Transverse colon (tissue), 4 donors: ENCODE measurements at regions not wholly inside any gene's neighbourhood (a gene's known extent, or its start where the extent isn't known, plus 50 kb on each side); places are given as distances from the start of the nearest gene placed in this dataset.

Experiments used
- DNase-seq: peaks from one replicate; pipeline ENCODE4 v3.0.0-alpha.2; 2019
- H3K27ac ChIP-seq, 4 donors: fragments of 200-600 bp; sonication (generic); 2 replicates each; pipeline ENCODE4 v1.5.1; 2016 to 2018; ENCODE audit warnings: inconsistent platforms in 4 of 4
- H3K27me3 ChIP-seq: fragments of 200-600 bp; sonication (generic); 2 replicates; pipeline ENCODE4 v1.5.1; 2017; ENCODE audit warnings: inconsistent platforms
- H3K36me3 ChIP-seq, 4 donors: fragments of 200-600 bp; sonication (generic); 2 replicates each; pipeline ENCODE4 v1.5.1; 2017 to 2019; ENCODE audit warnings: inconsistent platforms in 4 of 4
- H3K4me1 ChIP-seq, 4 donors: fragments of 200-600 bp; sonication (generic); 2 replicates each; pipeline ENCODE4 v1.5.1; 2017 to 2020; ENCODE audit warnings: inconsistent platforms in 4 of 4
- H3K4me3 ChIP-seq, 4 donors: fragments of 200-600 bp; sonication (generic); 1 replicate in 1 of 4; 2 replicates in 3 of 4; pipeline versions ENCODE4 v1.5.1 to v1.6.1; 2017 to 2019; ENCODE audit warnings: inconsistent platforms in 4 of 4
- H3K9me3 ChIP-seq, 2 donors: fragments of 200-600 bp; sonication (generic); 2 replicates each; pipeline ENCODE4 v1.5.1; 2017 to 2019; ENCODE audit warnings: inconsistent platforms in 2 of 2
- CTCF ChIP-seq, 5 experiments: fragments of 200-600 bp in 3 of 5; fragments of 450-650 bp in 2 of 5; sonication (generic) in 3 of 5; IDR thresholded peaks; 1 replicate in 2 of 5; 2 replicates in 3 of 5; pipeline ENCODE4 v1.5.1; 2016 to 2017; ENCODE audit warnings: antibody characterized with exemption in 5 of 5, inconsistent platforms in 3 of 5, mild to moderate bottlenecking in 2 of 5, moderate library complexity in 1 of 5
- EP300 ChIP-seq: sonication (generic); formaldehyde crosslinking; IDR thresholded peaks from one replicate; pipeline ENCODE4 v1.6.1; 2017; ENCODE audit warnings: antibody characterized with exemption, low read depth
- POLR2A ChIP-seq: fragments of 450-650 bp; IDR thresholded peaks from one replicate; pipeline ENCODE4 v1.6.1; 2016; ENCODE audit warnings: antibody characterized with exemption, mild to moderate bottlenecking, moderate library complexity
- POLR2AphosphoS5 ChIP-seq, 3 donors: sonication (generic); formaldehyde crosslinking; IDR thresholded peaks; one replicate each; pipeline ENCODE4 v1.6.1; 2016; ENCODE audit warnings: antibody characterized with exemption in 3 of 3
- WGBS, 2 donors: methylation state at CpG; one replicate each; pipeline ENCODE4 v1.1.5; 2018; ENCODE audit warnings: low coverage in 1 of 2; 5-methylcytosine and 5-hydroxymethylcytosine counted together
- in situ Hi-C, 4 donors: fragments of 200-750 bp; cut with MboI; loops; one replicate each; pipeline versions ENCODE4 v1.15.0 to v1.15.1; 2017; ENCODE audit warnings: low sequenced_read_pairs in 3 of 4, low pct_ligation_motif_present in 1 of 4, low pct_unique_long_range_greater_than_20kb in 1 of 4
- intact Hi-C: fragments of 100-400 bp; cut with DNase I; formaldehyde crosslinking; loops from one replicate; pipeline ENCODE4 v1.15.1; 2023; ENCODE audit warnings: low total_unique reads

- no peaks in the 10 kb centered on the region for H3K36me3 ChIP-seq
- no peak overlapping the region for H3K4me3 ChIP-seq
- H3K4me1 ChIP-seq, result no peaks in the 10 kb centered on the region
- intact Hi-C loops (no loop called here), in situ Hi-C loops (no loop called here)
- WGBS, 2 donors, result 20 to 44% methylated on average over 1 of the region's 1 CpG
- no peaks in the 10 kb centered on the region for H3K9me3 ChIP-seq
- H3K27me3 ChIP-seq, result no peaks in the 10 kb centered on the region
- TF ChIP-seq POLR2A (no peak), POLR2AphosphoS5 (IDR thresholded peaks at IDR 0.05) (no peak), EP300 (no peak), CTCF (IDR thresholded peaks at IDR 0.05) (no peak)
- no peak overlapping the region for H3K27ac ChIP-seq
- no peak for DNase-seq
Measured at GRCh38 chr2:124967325-124967724, 942.2 kb downstream of the CNTNAP5 start.

GRCh38 chr2:124970030-124970429 is 944.9 kb downstream of the CNTNAP5 start:
- intact Hi-C loops (no loop called here), in situ Hi-C loops (no loop called here)
- no peak for DNase-seq
- Histone ChIP-seq H3K27ac (no peak overlapping the region), H3K4me1 (no peaks in the 10 kb centered on the region), H3K9me3 (no peaks in the 10 kb centered on the region), H3K27me3 (no peaks in the 10 kb centered on the region), H3K36me3 (no peaks in the 10 kb centered on the region), H3K4me3 (no peak overlapping the region)
- TF ChIP-seq POLR2A (no peak), CTCF (IDR thresholded peaks at IDR 0.05) (no peak), POLR2AphosphoS5 (IDR thresholded peaks at IDR 0.05) (no peak), EP300 (no peak)
- 83 to 90% methylated on average over 2 of the region's 2 CpGs for WGBS, 2 donors

DNA sequence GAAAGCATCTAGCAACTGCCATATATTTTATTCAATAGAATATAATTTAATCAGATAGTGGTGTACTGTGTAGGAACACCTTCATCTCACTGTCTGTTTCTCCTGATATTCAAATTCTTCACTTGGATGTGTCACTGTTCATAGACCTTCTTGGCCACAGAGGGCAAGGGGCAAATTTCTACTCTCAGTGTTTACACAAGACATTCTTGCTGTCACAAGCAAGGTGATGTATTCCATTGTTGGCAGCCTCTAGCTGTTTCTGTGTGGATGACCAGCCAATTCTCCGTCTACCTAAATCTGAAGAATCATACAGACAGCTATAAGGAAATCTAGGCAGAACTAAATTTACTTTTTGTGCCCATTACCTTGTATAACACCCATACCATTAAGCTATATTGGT is 948.3 kb downstream of the CNTNAP5 start:
- Histone ChIP-seq H3K27ac (no peak overlapping the region), H3K36me3 (no peaks in the 10 kb centered on the region), H3K9me3 (no peaks in the 10 kb centered on the region), H3K4me3 (no peak overlapping the region), H3K27me3 (no peaks in the 10 kb centered on the region), H3K4me1 (no peaks in the 10 kb centered on the region)
- in situ Hi-C loops, result no loop called here
- TF ChIP-seq POLR2A (no peak), POLR2AphosphoS5 (IDR thresholded peaks at IDR 0.05) (no peak), EP300 (no peak), CTCF (IDR thresholded peaks at IDR 0.05) (no peak)
- DNase-seq, result no peak
- 67 to 72% methylated on average over 1 of the region's 1 CpG for WGBS, 2 donors
- intact Hi-C loops, result no loop called here

GRCh38 chr2:124975224-124975623 is 950.1 kb downstream of the CNTNAP5 start:
- H3K9me3 ChIP-seq, result no peaks in the 10 kb centered on the region
- H3K27ac ChIP-seq, result no peak overlapping the region
- TF ChIP-seq POLR2A (no peak), POLR2AphosphoS5 (IDR thresholded peaks at IDR 0.05) (no peak), CTCF (IDR thresholded peaks at IDR 0.05) (no peak)
- no peak overlapping the region for H3K4me3 ChIP-seq
- intact Hi-C loops, result no loop called here
- no peaks in the 10 kb centered on the region for H3K36me3 ChIP-seq
- H3K4me1 ChIP-seq, result no peaks in the 10 kb centered on the region
- in situ Hi-C loops, result no loop called here
- H3K27me3 ChIP-seq, result no peaks in the 10 kb centered on the region
- 62 to 76% methylated on average over 3 of the region's 3 CpGs for WGBS, 2 donors
- DNase-seq, result no peak
